GM21526 (cell line): ENCODE measurements at regions not wholly inside any gene's neighbourhood (a gene's known extent, or its start where the extent isn't known, plus 50 kb on each side); places are given as distances from the start of the nearest gene placed in this dataset.

Experiments
- ATAC-seq: cut with Tn5 transposase; IDR thresholded peaks from one replicate; pipeline ENCODE4 v1.9.1; 2021; ENCODE audit warnings: moderate library complexity; ENCODE audit not compliant: unreplicated experiment, low FRiP score

- no peak for ATAC-seq
Observed at GRCh38 chr2:128447538-128447995, 128.9 kb upstream of the HS6ST1 start.

DNA sequence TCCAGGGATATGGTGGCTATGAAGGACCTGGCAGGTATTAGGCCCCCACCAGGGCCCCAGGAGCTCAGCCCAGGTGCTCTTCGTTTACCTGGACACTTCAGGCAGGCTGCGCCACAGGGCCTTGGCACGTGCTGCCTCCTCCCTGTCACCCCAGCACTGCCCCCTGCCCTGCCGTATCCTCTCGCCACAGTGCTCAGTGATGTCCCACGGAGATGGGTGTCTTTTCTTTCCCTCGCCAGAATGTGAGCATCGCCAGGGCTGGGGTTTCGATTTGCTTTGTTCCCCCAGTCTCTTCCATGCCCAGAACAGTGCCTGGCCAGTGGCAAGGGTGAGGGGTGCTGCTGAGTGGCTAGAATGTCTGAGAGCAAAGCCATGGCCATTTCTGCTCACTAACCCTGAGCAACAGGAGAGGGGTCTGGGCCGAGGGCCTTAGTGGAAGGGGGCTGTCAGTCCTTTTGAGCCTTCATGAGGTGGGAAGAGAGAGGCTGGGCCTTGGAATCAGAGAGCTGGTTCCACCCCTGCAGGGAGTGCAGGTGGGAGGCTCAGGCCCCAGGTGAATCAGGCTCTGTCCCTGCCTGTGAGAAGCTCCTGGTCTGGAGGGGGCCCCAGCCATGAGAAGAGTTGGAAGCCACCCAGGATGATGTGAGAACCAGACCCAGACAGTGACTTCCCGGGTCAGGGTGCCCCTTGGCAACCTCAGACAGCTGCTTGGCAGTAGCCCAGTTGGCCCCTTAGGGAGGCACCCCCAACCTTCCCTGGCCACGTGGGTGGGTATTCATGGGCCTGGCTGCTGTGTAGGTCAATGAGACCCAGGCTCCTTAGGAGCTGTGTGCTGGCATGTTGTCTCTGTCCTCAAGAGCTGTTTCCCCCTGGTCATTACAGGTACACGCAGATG, 129.9 kb upstream of the HS6ST1 start:
- no peak for ATAC-seq

- no peak for ATAC-seq
Observed at GRCh38 chr2:128449226-128450061, 130.8 kb upstream of the HS6ST1 start.

- ATAC-seq = no peak
Observed at GRCh38 chr2:128450211-128451024, 131.8 kb upstream of the HS6ST1 start.

DNA sequence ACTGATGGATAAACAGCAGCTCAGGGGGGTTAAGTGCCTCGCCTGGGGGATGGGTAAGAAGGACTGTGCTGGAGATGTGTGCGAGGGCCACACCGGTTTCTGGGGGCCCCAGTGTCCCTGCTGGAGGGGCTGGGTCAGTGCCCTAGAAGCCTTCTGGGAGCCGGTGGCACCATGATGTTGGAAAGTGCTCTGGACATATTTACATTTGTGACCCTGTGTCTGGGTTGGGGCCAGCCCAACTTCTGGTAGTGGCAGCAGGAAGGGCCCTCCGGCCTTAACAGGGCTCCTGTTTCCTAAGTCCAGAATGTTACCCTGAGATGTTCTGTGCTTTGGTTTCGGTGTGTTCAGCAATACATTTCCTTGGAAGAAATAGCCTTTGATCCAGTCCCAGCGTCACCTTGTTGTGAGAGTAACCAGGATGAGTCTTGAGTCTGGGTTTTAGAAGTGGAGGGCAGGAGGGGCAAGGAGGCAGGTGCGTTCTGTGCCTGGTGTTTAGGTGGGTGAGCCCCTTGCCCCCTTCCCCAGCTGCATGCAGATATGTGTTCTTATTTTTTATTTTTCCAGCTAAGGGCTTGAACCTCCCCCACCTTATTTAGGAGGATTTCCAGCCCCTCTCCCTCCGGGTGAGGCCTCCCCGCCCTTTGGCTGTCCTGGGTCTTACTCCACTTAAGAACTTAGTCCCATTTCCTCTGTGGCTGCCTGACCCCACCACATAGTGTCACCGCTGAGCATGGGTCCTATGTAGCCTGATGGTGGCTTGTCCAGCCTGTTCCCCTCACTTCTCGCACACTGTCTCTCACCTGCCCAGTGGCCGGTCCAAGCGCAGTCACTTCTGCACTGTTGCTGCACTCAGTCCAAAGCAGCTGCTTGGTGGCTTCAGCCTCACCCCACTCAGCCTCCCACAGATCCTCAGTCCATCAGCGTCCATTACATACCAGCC, 132.7 kb upstream of the HS6ST1 start:
- ATAC-seq = no peak

- ATAC-seq = no peak
Observed at GRCh38 chr2:128452024-128452411, 133.3 kb upstream of the HS6ST1 start.

GRCh38 chr2:128452536-128453530, 134.2 kb upstream of the HS6ST1 start:
- ATAC-seq = no peak

DNA sequence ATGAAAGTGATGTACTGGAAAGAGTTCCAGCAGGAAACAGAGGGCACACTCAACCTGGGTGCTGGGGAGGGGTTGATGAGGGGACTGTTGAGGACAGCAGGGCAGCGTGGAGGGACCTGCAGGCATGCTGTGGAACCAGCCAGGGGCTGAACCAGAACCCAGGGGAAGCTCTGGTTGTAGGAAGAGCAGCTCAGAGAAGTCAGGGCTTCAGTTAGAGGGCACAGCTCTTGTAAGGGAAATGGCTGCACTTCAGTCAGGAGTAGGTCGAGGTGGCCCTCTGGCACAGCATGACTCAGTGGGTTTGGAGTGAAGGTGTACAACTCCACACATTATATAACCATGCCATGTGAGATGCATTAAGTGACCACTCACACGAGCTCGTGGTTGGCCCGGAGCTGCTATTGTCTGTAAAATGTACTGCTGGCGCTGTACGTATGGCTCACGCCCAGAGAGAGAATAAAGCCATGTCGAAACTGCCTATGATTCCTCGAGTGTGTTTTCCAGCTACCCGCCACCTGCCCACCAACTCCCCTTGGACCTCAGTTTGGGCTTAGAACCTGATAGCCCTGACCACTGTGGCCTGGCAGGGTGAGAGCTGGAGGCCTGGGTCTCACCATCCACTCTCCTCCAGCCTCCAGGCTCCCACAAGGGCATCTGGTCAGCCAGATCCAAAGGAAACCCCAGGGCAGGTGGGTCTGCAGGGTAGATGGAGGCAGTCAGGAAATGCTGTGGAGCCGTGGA, 136.5 kb upstream of the HS6ST1 start:
- no peak for ATAC-seq

- ATAC-seq = no peak
Observed at GRCh38 chr2:128455721-128456050, 137.0 kb upstream of the HS6ST1 start.

GRCh38 chr2:128456281-128456680, 137.6 kb upstream of the HS6ST1 start:
- ATAC-seq = no peak

DNA sequence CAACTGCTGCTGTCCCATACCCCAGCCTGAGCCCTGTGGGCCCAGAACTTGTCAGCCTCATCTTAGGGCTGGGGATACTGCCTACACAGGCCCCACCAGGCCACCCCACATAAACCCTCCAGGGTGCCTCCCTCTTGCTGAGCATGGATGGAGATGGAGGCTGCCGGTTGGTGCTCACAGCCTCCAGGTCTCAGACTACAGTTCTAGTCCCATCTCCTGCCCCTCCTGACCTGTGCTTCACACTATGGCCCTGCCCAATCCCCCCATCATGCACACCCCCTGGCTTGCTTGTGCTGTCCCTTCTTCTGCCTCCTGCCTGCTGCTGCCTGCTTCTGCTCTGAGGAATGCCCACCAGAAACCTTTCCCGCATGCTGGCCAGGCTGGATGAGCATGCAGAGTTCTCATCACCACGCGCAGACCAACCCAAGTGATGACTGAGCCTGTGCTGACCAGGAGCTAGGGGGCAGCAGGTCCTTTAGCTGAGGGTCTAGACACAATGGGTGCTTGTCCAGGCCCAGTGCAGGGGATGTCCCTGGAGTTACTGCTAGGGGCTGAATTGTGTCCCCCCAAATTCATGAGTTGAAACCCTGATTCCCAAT, 138.4 kb upstream of the HS6ST1 start:
- no peak for ATAC-seq

GRCh38 chr2:128457716-128458115, 139.0 kb upstream of the HS6ST1 start:
- ATAC-seq = no peak

- ATAC-seq = no peak
Observed at GRCh38 chr2:128458505-128458904, 139.8 kb upstream of the HS6ST1 start.

- no peak for ATAC-seq
Observed at GRCh38 chr2:128464456-128464855, 145.8 kb upstream of the HS6ST1 start.

DNA sequence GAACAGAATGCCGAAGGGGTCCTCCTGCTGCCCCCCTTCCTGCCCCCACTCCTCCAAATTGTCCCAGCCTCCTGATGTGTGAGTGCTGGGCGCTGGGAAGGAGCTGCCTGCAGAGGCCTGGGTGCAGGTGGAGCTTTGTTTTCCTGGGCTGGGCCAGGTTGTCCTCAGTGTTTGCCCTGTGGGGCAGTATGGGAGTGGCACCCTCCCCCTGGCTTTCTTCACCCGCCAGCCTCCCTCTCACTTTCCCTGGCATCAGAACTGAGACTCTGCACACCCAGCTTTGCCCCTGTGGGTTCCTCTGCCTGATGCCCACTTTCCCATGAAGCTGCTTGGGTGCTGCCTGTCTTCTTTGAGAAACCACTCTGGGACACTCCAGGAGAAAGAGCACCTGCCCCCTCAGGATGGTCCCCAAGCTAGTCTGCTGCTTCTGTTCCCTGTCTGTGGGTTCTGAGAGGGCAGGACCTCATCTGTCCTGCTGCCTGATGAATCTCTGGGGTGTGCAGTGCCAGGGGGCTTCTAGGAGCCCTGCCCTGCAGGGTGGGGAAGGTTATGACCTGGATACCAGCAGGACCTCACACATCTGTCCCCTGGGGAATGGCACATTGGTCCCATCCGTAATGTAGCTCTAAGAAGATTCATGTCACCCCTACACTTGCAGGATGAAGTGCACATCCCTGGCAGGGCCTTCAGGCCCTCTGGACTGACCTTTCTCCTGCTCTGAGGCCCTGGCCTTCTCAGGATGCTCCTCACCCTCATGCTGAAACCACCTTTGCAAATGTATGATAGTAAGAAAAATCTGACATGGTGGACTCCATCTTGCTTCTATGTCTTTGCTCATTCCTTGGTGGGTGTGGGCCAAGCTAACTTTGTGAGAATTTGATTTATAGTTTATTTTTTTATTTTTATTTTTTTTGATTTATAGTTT, 146.8 kb upstream of the HS6ST1 start:
- ATAC-seq = no peak

GRCh38 chr2:128466376-128466775, 147.7 kb upstream of the HS6ST1 start:
- no peak for ATAC-seq
